ENCODE measurements at regions not wholly inside any gene's neighbourhood (a gene's known extent, or its start where the extent isn't known, plus 50 kb on each side); places are given as distances from the start of the nearest gene placed in this dataset.

DNA sequence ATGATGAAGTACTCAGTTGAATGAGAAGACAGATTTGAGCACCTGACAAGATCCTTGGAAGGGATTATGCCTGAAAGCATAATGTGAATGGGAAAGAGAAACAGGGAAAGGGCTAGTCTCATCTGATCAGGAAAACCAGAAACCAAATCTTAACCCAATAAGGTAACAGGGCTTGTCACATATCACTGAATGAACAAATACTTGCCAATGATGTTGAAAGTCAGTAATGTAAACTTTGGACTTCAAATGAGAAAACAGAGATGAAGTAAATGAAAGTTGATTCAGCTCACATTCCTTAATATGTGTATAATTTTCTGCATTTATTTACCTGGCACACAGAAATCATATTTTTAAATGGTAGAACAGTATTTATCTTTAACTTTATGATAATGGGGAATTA is 480.0 kb downstream of the KCTD12 start:
- DNase-seq = no peak

GRCh38 chr13:76398425-76398824 is 487.8 kb downstream of the KCTD12 start:
- DNase-seq = no peak

GRCh38 chr13:76397413-76397812 is 488.8 kb downstream of the KCTD12 start:
- DNase-seq = peak; percentile 1 to 40

DNA sequence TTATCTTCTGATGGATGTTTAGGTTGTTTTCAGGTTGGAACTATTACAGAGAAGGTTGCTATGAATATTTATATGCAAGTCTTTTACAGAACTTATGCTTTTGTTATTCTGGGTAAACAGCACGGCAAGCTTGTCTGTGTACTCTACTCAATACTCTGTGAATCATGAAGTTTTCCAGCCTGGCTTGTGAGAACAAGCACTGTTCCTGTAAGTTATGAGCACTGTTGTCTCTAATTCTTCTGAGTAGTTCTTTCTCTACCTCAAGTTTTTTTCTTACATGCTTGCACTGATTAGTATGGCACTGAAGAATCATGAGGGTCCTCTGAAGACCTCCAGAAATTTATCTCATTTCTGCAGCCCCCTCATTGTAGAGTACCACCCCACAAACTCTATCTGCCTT is 496.9 kb downstream of the KCTD12 start:
- DNase-seq = no peak

DNA sequence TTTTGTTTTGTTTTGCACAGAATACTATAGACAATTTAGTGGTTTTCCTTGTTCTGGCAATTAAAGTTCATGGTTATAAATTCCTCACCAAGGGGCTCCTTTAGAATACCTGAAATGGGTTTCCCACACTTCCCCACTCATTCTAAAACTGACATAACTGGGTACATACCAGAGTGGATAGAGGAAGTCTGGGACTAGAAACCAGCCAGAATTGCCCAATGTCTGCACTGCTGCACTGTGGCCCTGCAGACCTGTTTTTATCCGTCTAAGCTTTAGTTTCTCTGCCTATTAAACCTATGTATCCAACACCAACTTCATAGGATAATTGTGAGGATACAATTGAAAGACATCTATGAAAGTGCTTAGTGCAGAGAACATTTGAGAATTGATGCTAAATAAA is 498.6 kb downstream of the KCTD12 start:
- no peak for DNase-seq

- no peak for DNase-seq
Measured at GRCh38 chr13:76386321-76386720, 499.9 kb downstream of the KCTD12 start.

GRCh38 chr13:76385586-76385985 is 500.6 kb downstream of the KCTD12 start:
- no peak for DNase-seq

DNA sequence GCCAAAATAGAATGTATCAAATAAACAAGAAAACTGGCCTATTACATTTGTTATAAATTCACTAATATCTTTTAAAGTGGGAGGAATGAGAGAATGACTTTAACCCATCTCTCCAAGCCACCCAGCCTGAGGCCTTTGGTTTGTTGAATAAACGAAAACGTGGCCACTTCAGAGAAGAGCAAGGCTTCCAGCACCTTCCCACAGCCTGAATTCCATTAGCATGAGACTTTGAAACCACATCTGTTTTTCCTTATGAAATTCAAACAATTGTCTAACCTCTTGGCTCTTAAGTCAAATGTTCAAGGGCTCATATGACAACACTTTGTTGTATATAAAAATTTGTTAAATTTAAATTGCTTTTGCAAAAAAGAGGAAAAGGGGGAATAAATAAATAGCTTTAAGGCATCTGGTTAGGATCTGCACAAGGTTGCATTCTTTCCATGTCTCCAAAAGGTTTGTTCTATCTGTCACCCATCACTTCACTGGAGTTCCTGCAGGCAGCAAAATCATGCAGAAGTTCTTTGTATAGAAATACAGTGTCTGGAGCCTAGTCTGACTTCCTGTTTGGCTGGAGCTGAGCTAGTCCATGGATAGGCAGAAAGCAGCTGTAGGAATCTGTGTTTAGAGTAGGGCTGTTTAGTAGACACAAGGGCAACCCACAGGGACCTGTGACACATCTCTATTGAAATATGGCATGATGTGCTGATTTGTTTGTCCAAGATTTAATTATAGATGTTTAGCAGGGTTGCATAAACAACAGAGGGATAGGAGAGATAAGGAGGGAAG is 502.3 kb downstream of the KCTD12 start:
- no peak for DNase-seq

- DNase-seq = no peak
Measured at GRCh38 chr13:76380446-76381065, 505.6 kb downstream of the KCTD12 start.

DNA sequence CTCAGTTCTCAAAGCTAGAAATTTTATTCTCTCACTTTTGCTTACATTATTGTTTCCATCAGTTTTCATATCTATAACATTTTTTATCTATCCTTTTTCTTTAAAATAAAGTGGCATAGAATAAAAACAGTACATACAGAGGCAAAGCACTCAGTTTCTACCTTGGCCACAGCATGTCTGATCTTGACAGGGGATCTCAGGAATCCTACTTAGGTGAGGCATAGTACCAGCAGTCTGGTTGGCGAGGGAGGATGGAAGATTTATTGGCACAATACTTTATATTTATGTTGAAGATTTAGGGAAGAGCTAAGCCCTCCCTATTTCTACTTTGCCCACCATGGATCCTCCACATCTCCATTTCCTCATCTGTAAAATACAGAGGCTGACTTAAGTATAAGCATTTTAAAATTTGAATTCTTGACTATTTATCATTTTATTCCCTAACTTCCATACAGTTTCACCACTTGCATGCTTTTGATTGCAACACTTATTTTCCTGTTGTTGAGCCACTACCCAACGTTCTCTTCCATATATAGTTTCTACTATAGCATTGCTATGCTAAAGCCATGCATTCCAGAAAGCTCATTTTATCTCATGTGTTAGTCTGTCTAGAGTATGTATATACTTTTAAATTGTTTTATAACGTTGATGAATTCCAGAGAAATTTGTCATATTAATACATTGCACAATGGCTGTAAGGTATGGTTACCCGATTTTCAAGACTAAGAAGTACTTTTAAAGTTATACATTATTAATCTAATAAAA is 506.7 kb downstream of the KCTD12 start:
- DNase-seq = no peak

DNA sequence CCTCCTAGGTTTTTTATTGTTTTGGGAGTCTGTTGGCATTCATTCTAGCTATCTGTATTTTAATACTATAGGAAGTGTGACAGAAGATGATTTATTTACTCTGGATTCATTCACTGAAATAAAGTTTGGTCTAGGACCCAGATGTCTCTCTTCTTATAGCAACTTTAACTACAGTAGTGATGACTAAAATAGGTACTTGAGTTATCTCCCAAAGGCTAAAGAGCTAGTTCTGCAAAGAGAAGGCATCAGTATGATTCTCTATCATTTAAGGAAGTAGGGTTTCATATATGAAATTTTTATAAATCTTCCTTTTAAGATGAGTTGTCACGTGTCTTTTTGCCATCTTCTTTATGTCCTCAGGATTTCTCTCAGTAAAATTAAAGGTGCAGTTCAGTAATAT is 507.4 kb downstream of the KCTD12 start:
- no peak for DNase-seq

DNA sequence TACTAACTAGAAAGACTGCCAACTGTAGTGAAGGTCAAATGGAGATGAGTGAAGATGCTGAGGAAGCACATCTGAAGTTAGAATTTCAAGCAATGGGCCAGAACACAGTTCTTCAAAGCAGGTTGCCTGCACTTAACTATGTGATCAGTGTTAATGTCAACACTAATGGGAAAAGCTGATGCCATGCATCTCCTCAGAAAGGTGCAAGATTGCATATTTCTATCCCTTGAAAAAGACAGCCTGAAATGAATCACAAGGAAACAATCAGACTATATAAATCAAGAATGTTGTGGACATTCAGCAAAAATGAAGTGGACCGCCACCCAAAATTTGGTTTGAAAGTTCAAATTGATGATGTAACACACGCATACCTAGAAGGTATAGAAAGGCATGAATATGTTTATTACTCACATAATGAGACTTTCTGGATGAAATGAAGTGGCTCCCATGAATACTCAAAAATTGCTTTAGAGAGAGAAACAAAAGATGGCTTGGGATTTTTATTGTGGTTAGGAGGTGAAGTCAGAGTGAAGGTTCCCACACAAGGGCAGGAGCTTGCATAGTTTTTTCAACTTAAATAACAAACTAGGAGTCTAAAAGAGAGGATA is 522.4 kb downstream of the KCTD12 start:
- DNase-seq = no peak

DNA sequence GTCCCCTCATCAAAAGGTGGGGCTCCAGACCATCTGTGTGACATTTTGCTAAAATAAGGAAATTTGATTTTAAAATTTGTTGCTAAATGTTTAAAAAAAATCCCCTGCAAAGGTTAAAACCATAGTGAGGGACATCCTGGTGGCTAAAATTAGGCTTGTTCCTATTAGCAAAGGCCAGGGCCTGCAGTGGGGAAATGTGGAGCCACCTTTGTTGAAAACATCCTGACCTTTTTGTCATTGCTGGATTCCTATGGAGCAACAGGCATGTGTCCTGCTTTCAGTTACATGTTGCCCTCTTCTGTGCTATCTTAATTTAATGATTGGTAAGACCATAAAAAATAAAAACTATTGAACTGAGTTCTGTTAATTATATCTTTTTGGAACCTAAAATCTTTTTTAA is 524.3 kb downstream of the KCTD12 start:
- DNase-seq = no peak

DNA sequence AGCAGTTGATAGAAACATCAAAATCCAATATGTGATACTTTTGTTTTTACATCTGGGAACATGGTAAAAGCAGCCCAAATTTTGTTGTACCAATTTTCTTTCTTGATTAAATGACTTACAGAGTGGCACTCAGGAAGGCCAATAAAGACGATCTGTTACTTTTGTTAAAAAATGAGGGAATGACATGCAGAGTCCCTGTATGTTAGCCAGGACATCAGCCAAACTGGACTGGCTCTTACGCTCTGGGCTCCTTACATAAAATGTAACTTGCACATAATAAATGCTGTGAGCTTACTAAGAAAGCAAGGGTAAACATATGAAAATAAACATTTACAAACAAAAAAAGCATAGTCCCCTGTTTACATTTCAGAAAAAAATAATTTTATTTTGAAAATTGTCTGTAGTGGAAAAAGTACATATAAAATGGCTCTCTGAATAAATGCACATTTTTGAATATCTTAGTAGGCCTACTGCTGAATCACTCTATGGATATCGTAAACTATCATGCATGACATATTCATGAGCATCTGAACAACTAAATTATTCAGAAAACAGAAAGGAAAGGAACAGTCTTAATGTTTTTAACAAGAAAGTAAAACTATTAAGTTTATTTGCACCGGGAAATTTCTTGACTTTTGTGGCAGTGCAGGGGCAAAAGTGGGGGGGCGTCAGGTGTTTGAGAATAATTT is 534.5 kb downstream of the KCTD12 start:
- no peak for DNase-seq

DNA sequence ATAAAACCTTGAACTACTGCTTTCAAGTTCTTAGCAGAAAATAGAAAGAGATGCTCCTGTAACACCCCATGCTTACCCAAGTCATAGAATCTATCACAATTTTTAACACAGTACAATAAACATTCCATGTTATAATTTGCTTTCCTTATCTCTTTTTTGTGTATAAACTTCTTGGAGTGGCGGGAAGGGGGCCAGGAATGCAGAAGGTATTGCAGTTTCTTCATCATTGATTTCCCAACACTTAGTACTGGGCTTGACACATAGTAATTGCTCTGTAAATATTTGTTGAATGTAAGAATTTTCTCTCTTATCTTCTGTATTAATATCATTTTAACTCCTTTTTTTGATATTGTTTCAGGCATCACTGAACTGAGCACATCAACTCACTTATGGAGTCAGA is 535.8 kb downstream of the KCTD12 start:
- DNase-seq = no peak

DNA sequence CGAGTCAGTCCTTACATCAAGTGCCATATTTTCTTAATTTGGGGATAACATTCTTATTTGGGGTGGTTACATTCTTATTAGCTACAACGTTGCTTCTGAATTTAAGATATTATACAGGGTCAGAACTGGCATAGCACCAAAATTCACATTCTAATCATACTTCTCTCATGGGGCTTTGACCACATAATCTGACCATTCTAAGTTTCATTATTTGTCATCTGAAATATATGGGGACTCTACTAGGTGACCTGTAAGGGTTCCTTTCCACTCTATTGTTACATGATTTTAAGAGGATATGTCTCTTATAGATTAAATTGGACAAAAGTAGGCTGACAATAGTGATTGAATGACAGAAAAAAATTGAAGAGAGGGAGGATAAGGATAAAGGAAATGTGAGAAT is 536.5 kb downstream of the KCTD12 start:
- DNase-seq = no peak

DNA sequence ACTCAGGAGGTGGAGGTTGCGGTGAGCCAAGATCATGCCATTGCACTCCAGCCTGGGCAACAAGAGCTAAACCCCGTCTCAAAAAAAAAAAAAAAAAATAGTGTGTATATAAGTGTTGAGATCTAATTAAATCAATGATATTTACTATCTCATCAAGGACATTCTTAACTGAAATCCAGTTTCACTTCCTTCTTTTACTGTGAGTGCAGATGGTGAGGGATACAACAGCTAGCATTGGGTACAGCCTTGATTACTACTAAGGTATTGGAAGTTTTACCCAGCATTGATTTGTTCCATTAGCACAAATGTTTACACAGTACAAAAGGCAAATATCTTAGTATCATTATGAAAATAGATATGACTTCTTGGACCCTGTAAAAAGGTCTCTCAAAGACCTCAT is 546.6 kb downstream of the KCTD12 start:
- no peak for DNase-seq

- no peak for DNase-seq
Measured at GRCh38 chr13:76338003-76338402, 548.2 kb downstream of the KCTD12 start.

- no peak for DNase-seq
Measured at GRCh38 chr13:76336889-76337844, 549.0 kb downstream of the KCTD12 start.

DNA sequence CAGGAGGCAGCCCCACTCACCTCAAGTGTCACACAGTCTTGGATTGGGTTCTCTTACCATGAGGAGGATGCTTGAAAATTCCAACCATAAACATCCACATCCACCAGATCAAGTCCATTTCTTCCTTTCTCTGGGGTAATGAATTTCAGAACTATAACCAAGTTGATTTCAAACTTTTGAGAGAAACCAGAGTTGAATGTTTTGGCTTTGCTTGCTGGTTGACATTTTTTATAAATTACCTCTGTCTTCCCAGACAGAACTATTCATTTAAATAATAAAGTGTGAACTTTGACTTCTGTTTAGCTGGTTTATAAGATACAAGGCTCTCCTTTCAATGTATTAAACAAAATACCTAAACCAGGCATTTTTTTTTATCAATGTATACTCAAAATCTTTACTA is 550.7 kb downstream of the KCTD12 start:
- no peak for DNase-seq

- DNase-seq = no peak
Measured at GRCh38 chr13:76331943-76332712, 554.1 kb downstream of the KCTD12 start.

Data from CD4-positive, alpha-beta T cell treated with Interleukin-1 beta for 1 hour (primary cell).